Peyer's patch (tissue), 4 donors: ENCODE measurements at regions not wholly inside any gene's neighbourhood (a gene's known extent, or its start where the extent isn't known, plus 50 kb on each side); places are given as distances from the start of the nearest gene placed in this dataset.

Experiments used
- CTCF ChIP-seq, 6 experiments: fragments of 450-650 bp in 4 of 6; fragments of 200-600 bp in 2 of 6; sonication (generic) in 1 of 6; IDR thresholded peaks; one replicate each; pipeline ENCODE4 v1.5.1; 2017 to 2019; ENCODE audit warnings: antibody characterized with exemption in 6 of 6, mild to moderate bottlenecking in 3 of 6, moderate library complexity in 1 of 6
- POLR2A ChIP-seq, 2 donors: fragments of 450-650 bp; IDR thresholded peaks; one replicate each; pipeline ENCODE4 v1.5.1; 2017; ENCODE audit warnings: antibody characterized with exemption in 2 of 2, mild to moderate bottlenecking in 2 of 2, moderate library complexity in 2 of 2

- no peak for TF ChIP-seq POLR2A (IDR thresholded peaks at IDR 0.05)
- no peak for TF ChIP-seq CTCF (IDR thresholded peaks at IDR 0.05)
These were observed 605.8 kb upstream of the MGMT start for GRCh38 chr10:128861018-128861901.
